ENCODE measurements at regions not wholly inside any gene's neighbourhood (a gene's known extent, or its start where the extent isn't known, plus 50 kb on each side); places are given as distances from the start of the nearest gene placed in this dataset.

GRCh38 chr5:51002368-51002767 lies 335.9 kb downstream of the PARP8 start (continued):
- no peak for TF ChIP-seq NANOG (IDR thresholded peaks at IDR 0.05; ENCODE audit: insufficient read depth, low read depth, low read length, poor library complexity, severe bottlenecking)
- TF ChIP-seq PHF8 (conservative IDR thresholded peaks at IDR 0.05; ENCODE audit: low read depth, low read length), result no peak

Measured in H1 (cell line).